Suprapubic skin (tissue), 4 donors: ENCODE measurements at regions not wholly inside any gene's neighbourhood (a gene's known extent, or its start where the extent isn't known, plus 50 kb on each side); places are given as distances from the start of the nearest gene placed in this dataset.

Experiments
- EP300 ChIP-seq: sonication (generic); formaldehyde crosslinking; IDR thresholded peaks from one replicate; pipeline ENCODE4 v1.6.1; 2017; ENCODE audit warnings: antibody characterized with exemption
- POLR2A ChIP-seq, 2 donors: fragments of 450-650 bp; IDR thresholded peaks; one replicate each; pipeline ENCODE4 v1.6.1; 2017; ENCODE audit warnings: antibody characterized with exemption in 2 of 2, mild to moderate bottlenecking in 2 of 2, moderate library complexity in 2 of 2
- POLR2AphosphoS5 ChIP-seq, 3 donors: sonication (generic); formaldehyde crosslinking; IDR thresholded peaks; one replicate each; pipeline ENCODE4 v1.6.1; 2017; ENCODE audit warnings: antibody characterized with exemption in 3 of 3
- TF ChIP-seq, protein P1 (sequence below), 2 donors: fragments of 200-600 bp in 1 of 2; fragments of 450-650 bp in 1 of 2; sonication (generic) in 1 of 2; IDR thresholded peaks; one replicate each; pipeline ENCODE4 v1.5.1; 2016 to 2019; ENCODE audit warnings: antibody characterized with exemption in 2 of 2, mild to moderate bottlenecking in 1 of 2, moderate library complexity in 1 of 2

DNA sequence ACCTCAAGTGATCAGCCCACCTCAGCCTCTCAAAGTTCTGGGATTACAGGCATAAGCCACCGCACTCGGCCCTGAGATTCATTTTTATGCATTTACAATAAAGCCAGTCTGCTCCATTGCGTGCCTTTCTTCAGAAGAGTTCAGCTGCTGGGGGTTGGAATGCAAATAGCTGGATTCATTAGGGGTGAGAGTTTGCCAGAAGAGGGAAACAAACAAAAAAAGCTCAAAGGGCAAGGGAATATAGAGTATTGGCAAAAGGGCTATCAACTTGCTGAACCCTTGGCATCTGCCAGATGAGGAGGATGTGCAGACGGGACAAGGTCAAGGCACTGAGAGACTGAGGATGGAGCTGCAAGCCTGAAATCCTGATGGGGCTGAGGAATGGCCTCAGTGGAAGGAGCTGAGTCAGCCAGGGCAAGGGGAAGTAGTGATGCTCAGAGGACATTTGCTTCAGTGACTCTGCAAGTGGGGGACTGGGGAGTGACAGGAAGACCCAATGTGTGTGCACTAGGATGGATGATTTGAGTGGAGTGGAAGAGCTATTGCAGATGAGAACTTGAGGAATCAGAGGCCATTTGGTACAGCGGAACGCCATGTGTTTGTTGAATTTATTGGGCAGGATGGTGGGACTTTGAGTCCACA, 75.0 kb upstream of the ARMC3 start:
- TF ChIP-seq EP300 (no peak), POLR2AphosphoS5 (IDR thresholded peaks at IDR 0.05) (no peak), POLR2A (IDR thresholded peaks at IDR 0.05) (no peak)
- TF ChIP-seq, protein P1, sequence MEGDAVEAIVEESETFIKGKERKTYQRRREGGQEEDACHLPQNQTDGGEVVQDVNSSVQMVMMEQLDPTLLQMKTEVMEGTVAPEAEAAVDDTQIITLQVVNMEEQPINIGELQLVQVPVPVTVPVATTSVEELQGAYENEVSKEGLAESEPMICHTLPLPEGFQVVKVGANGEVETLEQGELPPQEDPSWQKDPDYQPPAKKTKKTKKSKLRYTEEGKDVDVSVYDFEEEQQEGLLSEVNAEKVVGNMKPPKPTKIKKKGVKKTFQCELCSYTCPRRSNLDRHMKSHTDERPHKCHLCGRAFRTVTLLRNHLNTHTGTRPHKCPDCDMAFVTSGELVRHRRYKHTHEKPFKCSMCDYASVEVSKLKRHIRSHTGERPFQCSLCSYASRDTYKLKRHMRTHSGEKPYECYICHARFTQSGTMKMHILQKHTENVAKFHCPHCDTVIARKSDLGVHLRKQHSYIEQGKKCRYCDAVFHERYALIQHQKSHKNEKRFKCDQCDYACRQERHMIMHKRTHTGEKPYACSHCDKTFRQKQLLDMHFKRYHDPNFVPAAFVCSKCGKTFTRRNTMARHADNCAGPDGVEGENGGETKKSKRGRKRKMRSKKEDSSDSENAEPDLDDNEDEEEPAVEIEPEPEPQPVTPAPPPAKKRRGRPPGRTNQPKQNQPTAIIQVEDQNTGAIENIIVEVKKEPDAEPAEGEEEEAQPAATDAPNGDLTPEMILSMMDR (IDR thresholded peaks at IDR 0.05): no peak
